H4 (cell line): ENCODE measurements at regions not wholly inside any gene's neighbourhood (a gene's known extent, or its start where the extent isn't known, plus 50 kb on each side); places are given as distances from the start of the nearest gene placed in this dataset.
"Not testable (repeated sequence)": the region's sequence is repeated elsewhere in the genome, so short reads cannot be mapped to it uniquely, and the experiment has no call there.

Experiments used
- DNase-seq: peaks from one replicate; pipeline ENCODE4 v3.0.0-alpha.2; 2015; ENCODE audit warnings: low spot score

GRCh38 chr4:187125062-187125461, 401.4 kb upstream of the FAT1 start:
- DNase-seq, result no peak

GRCh38 chr4:187127456-187127855, 403.8 kb upstream of the FAT1 start:
- no peak for DNase-seq

DNA sequence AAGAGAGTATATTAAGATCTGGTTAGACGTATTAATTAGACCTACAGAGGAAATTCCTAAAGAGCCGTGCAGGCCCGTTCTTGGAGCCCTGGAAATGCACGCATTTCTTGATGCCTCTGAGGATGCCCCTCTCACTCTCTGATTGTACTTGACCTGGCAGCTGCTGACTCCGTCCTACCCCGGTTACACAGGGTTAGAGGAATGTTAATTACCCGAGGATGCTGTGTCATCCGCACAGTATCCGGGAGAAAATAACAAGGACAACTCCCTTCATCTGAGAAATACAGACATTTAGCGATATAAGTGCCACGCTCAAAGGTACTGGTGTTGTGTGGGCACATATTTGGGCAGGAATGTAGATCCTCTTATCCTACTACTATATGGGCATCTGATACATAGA, 404.6 kb upstream of the FAT1 start:
- DNase-seq, result peak; percentile 55

GRCh38 chr4:187128976-187129375, 405.3 kb upstream of the FAT1 start:
- no peak for DNase-seq

- not testable (repeated sequence) for DNase-seq
These were observed 408.2 kb upstream of the FAT1 start for GRCh38 chr4:187131826-187132225.

DNA sequence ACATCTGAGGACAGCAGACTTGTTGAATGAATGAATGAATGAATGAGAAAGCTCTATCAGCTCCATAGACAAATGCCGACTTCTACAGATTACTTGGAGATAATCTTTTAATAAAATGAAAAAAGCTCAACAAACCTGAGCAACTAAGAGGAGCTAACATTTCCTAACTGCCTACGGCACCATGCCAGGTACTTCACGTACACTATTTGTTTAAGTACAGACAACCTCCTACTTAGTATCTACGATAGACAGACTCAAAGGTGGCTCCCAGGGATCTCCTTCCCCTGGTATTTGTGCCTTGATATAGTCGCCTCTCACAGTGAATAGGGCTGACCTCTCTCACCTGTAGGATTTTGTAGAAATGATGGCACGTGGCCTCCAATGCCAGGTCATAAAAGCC, 412.2 kb upstream of the FAT1 start:
- DNase-seq, result no peak

DNA sequence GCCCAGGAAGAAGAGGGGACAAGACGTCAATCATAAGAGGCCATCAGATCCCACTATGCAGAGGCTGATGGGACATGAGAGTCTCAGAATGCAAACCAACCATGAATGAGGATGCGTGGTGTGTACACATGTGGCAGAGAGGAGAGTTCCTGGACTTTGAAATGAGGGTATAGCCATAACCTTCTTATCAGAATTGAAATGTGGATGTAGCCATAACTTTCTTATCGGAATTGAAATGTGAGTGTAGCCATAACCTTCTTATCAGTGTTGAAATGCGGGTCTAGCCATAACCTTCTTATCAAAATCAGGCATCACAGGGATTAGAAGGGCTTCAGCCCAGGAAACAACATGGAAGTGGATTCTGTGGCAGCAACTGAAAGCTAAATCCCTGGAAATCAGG, 415.5 kb upstream of the FAT1 start:
- no peak for DNase-seq

DNA sequence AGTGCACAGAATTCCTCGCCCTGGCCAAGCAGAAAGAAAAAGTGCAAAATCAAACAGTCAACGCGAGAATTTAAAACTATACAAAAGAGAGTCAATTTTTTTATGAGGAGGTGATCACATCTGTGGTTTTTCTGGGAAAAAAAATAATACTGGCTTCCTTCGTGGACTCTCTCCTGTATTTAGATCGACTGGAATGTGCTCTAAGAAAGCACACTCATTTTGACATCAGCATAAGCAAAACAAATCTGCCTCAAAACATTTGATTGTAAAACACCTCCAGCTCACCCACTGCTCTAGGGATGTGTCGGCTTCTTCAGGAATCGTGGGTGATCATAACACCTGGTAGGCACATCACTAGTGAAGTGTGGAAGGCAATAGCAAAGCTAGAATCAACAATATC, 417.4 kb upstream of the FAT1 start:
- no peak for DNase-seq

GRCh38 chr4:187149229-187149945, 425.7 kb upstream of the FAT1 start:
- DNase-seq, result no peak

- no peak for DNase-seq
These were observed 433.8 kb upstream of the FAT1 start for GRCh38 chr4:187157380-187157958.

GRCh38 chr4:187158003-187158402, 434.3 kb upstream of the FAT1 start:
- DNase-seq, result no peak

- no peak for DNase-seq
These were observed 436.8 kb upstream of the FAT1 start for GRCh38 chr4:187160486-187160885.

GRCh38 chr4:187166886-187167512, 443.3 kb upstream of the FAT1 start:
- DNase-seq, result no peak

- DNase-seq, result no peak
These were observed 448.2 kb upstream of the FAT1 start for GRCh38 chr4:187171706-187172339.

DNA sequence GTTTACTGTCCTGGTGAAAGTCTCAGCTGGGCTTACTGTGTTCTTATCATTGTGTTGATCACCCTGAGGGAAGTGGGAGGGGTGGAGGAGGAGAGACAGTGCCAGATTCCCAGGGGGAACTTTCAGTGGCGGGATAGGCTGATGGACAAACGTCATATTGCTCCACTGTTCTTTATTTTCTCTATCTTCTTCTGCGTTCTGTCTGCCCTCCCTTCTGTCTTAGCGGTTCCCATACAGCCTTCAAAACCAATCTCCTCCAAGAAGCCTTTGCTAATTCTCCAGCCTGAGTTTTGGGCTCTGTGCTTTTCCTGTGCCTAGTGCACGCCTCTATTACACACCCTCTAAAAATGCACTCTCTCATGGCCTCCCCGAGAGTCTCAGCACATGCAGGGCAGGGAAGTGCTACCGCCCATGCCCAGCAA, 448.7 kb upstream of the FAT1 start:
- DNase-seq, result no peak

DNA sequence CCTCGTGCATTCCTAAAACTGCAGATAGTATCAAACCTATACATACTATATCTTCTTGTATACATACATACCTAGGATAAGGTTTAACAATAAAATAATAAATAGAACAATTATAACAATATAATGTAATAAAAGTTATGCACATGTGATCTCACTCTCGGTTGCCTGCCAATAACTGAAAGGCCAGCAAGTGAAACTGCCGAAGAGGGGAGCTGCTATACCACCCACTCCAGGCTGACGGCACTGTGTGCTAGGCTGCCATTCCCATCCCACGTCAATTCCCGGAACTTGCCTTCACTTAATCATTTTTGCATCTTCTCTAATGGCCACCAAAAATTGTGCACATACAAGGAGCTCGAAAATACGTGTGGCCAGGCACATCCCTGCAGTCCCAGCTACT, 451.1 kb upstream of the FAT1 start:
- DNase-seq, result no peak

- DNase-seq, result no peak
These were observed 451.5 kb upstream of the FAT1 start for GRCh38 chr4:187175197-187175596.

DNA sequence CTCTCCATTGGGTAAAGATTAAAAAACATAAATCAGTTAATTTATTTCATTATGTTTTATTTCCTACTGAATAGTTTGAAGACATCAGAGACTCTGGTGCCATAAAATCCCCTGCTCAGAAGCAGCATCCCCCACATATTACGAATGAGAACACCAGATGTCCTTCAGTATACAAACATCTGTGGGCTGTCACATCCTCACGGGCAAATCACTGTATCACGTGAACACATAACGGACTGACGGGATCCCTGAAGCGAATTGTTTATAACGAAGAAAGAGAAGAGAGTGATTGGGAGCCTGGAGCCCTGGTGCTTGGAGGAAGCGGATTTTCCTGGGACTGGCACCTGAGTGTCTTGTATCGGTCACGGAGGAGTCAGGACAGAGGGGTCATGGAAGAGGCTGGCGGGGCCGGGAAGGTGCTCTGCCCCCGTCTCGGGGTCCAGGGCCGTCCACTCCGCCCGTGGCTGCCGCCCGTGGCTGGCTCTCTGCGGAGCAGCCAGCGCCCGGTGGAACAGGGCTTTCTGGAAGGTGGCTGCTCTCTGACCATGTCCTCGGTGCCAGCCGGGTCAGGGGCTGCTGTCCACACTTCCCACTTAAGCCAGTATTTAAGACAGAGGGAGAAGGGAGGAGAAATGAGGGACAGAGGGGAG, 452.7 kb upstream of the FAT1 start:
- no peak for DNase-seq

DNA sequence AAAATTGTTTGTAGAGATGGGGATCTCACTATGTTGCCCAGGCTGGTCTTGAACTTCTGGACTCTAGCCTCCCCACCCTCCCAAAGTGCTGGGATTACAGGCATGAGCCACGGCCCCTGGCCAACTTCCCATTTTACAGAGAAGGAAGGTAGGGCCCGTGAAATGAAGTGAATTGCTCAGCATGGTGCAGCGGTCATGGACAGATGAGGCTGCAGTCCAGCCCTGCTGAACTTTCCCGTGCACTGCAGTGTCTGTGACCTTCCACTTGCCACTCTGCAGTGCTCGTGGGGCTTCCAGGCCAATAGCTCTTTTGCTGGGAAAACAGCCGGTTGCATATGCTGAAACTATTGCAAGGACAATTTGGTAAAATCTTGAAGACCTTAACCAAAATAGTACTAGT, 454.4 kb upstream of the FAT1 start:
- DNase-seq, result no peak

DNA sequence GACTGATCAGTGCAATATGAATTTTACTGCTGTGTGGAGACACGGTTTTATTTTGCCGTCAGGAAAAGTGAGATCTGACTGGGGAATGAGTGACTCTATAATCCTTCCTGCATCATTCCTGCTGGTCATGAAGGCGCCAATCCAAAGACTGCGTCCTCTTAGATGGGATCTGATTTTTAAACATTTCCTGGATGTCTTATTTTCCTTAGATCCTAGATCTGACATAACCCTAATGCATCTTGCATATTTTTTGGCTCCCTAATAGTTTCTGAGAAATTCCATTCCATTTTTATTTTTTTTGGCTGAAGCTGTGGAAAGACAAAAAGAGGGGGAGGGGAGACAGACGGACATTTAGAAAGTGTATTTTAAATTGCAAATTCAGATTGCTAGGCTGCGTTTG, 454.9 kb upstream of the FAT1 start:
- DNase-seq, result no peak

GRCh38 chr4:187179086-187180058, 455.7 kb upstream of the FAT1 start:
- DNase-seq, result no peak
